GM19043 (cell line): ENCODE measurements at regions not wholly inside any gene's neighbourhood (a gene's known extent, or its start where the extent isn't known, plus 50 kb on each side); places are given as distances from the start of the nearest gene placed in this dataset.

ENCODE experiments used
- ATAC-seq: cut with Tn5 transposase; IDR thresholded peaks from one replicate; pipeline ENCODE4 v1.9.1; 2021; ENCODE audit warnings: low read depth; ENCODE audit not compliant: unreplicated experiment

DNA sequence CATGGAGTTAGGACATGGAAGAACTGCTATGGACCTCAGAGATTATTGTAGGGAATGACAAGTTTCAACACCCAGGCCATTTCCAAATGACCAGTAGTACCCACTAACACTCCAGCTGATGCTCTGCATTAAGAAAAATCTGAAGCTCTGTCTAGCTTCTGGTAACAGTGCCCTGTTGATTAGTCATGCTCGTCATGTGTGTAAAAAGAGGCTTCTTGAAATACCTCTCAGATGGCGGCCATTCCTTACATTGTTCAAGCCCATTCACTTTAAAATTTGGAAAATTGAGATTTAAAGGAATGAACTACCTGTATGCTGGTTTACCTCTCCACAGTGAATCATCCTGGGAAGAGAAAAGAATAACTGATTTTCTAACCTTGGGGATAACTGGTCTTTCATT, 527.9 kb upstream of the ARGLU1 start:
- no peak for ATAC-seq

DNA sequence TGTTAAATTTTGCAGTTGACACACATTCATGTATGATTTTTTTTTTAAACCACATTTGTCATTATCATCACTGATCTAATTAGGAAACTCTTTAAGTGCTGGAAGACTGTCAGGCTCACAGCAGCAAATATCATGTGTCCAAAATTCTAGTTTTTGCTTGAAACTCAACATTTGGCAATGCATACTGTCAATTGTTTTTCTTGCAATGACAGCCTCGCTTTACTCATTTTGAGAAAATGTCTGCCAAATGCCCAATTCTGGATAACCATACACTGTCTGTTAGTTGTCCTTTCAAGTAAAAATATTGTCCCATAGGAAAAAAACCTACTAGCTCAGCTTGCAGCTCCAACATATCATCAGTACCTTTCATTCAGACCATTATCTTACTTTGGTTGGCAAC, 523.9 kb upstream of the ARGLU1 start:
- ATAC-seq = no peak

DNA sequence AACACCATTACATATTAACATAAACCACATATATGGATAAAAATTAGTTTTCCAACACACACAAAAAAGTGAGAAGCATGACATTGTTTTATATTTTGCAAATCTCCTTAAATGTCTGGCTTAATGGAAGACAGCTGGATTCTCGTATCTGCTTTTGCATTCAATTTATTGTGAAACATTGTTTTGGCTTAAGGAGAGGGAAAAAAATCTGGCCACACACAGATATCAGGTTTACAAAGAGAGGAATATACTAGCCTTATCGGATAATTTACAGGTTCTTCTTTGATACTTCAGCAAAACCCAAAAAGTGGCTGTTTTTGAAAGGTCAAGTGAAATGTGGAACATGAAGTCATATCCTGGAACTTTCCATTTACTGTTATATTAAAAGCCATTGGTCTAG, 523.5 kb upstream of the ARGLU1 start:
- no peak for ATAC-seq

DNA sequence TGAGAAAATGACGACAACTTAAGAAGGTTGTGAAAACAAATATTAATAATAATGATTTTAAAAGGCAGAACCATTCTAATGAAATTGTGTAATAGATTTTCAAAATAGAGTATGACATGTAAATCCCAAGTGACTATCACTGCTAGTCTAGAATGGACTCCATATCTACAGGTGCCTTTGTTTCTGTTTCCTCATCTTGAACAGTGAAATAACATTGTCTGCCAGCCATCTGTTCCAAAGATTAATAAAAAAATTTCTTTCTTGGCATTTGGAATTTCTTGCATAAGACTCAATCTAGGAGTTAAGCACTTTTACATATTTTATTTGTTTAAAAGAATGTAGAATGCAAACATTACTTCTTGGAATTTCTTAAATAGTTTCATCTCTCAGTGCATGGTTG, 520.1 kb upstream of the ARGLU1 start:
- ATAC-seq = no peak

DNA sequence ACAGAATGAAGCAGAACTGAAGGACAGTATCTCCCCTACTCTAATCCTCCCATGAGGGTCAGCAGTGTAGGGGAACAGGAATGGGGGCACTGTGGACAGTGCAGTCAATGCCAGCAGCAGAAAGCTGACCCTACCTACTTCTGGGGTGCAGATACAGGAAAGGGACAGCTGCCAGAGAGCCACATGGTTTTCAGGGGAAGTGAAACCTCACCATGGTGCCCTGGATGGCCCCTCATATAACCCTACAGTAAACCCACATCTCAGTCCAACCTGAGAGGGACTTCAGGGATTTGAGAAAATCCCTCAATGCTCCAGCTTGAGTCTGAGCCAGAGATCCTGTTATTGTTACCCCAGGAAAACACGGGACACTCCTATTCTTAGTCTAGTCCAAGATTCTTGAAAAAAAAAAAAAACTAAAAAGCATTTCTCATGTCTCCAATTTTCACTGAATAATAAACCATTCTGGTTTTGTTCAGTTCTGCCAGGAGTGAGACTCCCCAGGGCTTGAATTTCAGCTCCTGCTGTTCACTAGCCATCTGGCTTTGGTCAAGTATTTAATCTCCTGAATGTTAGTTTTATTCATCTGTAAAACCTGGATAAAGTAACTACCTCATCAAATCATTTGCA, 511.6 kb upstream of the ARGLU1 start:
- ATAC-seq = no peak

DNA sequence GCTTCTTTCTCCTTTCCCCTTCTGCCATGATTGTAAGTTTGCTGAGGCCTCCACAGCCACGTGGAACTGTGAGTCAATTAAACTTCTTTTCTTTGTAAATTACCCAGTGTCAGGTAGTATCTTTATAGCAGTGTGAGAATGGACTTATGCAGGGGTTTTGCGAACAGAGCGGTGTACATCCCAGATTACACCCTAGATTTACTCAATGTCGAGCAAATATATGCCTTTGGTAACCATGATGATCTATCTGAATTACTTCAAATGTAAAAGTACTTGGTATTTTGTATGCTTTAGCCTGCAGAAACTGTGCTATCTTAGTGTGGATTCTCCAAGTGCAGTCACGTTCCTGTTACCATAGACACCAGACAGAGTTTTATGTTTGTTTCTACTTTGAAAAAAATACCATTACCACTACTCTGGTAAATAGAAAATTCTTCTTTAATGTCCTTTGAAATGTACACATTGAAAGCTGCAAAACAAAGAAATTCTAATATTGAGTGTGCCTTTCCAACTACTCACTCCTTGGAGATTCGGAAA, 510.4 kb upstream of the ARGLU1 start:
- no peak for ATAC-seq

DNA sequence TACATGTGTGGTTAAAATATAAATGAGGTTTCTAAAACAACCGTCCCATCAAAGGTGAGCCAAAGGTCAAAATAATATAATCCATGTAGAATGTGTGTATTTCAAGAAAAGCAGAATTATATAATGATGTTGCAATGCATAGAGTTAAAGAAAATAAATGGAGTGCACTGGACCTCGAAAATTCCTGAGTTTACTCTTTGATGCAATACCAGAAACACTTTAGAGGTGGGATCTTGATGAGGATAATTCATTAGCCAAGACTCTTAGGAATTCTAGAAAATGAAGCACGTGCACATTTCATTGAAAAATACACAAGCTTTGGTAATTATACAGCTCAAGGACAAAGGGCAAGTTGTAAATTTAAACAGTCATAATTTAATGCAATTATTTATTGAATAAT, 508.9 kb upstream of the ARGLU1 start:
- no peak for ATAC-seq

DNA sequence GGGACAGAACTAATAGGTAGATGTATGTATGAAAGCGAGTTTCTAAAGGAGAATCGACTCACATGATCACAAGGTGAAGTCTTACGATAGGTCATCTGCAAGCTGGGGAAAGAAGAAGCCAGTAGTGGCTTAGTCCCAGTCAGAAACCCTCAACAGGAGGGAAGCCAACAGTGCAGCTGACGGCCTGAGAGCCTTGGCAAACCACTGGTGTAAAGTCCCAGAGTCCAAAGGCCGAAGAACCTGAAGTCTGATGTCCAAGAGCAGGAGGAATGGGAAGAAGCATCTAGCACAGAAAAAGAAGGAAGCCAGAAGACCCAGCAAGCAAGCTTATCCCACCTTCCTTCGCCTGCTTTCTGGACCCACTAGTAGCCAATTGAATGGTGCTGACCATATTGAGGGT, 507.6 kb upstream of the ARGLU1 start:
- no peak for ATAC-seq

DNA sequence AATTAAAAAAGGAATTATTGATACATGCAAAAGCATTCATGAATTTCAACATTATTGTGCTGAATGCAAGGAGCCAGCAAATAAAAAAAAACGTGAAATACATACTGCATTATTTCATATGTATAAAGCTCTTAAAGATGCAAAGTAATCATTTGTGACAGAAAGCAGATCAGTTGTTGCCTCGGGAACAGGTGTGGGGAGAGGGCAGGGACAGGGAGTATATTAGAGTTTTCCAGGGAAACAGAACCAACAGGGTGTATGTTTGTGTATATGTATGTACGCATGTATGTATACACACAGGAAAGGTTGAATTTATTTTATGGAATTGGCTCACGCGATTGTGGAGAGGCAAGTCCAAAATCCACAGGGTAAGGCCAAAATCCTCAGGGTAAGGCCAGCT, 502.9 kb upstream of the ARGLU1 start:
- no peak for ATAC-seq

DNA sequence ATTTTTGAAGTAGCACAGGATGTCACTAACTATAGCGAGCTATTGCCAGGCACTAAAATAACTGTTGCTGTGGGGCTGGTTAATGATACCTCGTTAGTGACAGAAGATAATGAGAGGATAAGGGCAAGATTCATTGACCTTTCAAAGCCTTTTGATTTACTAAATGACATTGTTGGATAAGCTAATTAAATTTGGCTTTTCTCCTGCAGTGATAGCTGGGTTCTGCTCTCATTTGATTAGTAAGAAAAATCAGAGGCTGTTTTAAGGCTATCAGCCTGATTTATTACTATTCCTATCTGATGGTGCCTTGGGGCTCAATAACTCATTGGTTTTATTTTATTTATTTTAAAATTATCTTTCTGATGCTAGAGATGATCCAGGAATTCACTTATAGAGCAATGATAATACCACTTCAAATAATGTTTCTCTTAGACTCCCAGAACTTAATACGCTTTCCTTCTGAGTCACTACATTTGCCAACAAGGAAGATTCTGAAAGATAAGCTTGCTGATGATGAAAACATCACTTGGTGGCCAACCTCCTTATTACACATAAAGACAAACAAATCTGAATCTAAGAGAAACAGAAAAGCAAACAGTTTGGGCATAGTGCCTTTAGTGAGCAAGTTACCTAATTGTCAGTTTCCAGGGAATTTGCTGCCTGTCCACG, 501.3 kb upstream of the ARGLU1 start:
- no peak for ATAC-seq

DNA sequence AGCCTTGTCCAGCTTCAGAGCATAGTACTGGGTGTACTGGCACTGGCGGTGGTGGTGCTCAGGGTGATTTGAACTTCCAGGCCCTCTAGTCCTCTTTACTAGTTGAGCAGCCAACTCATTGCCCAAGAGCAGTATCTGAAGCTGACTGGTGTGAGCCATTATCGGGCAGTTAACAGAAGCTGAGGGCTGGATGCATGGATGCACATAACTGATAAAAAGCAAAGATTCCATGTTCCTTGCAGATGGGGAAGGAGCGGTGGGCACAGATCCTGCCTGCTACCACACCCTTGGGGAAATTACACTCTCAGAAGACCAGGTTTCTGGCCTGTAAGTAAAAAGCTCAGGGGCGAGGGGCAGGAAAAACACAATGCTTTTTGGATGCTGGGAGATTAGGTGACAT, 499.4 kb upstream of the ARGLU1 start:
- no peak for ATAC-seq

DNA sequence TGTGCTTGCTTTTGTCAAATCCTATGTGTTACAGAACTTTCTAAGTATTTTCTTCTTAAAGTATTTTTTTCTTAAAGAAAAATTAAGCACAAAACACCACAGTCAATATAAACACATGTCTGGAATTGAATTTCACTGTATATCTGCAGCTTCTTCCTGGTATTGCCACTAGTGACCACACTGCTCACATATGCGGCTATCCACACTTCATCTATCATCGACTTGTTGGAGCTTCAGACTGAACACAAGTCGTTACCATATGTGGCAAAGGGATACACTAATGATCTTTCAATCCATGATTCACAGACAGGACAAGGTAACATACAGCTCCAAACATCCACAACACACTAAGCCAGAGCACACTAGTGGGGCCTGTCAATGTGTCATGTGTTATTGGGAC, 498.4 kb upstream of the ARGLU1 start:
- no peak for ATAC-seq

DNA sequence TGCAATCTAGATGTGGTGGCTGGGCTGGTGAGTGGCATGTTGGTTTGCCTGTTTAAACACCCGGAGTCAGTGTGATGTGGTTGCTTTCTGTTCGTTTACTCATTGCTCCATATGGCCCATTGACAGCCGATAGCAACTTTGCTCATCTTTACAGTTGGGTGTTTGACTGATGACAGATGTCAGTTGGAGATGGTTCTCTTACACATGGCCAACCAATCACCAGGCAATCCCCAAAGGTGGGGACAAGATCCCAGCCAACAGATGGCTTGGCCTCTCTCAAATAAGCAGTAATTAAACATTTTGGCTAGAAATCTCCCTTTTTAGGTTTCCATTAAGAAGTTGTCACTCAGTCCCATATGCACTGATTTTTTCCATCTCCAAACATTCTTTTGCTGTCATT, 497.1 kb upstream of the ARGLU1 start:
- ATAC-seq = no peak

DNA sequence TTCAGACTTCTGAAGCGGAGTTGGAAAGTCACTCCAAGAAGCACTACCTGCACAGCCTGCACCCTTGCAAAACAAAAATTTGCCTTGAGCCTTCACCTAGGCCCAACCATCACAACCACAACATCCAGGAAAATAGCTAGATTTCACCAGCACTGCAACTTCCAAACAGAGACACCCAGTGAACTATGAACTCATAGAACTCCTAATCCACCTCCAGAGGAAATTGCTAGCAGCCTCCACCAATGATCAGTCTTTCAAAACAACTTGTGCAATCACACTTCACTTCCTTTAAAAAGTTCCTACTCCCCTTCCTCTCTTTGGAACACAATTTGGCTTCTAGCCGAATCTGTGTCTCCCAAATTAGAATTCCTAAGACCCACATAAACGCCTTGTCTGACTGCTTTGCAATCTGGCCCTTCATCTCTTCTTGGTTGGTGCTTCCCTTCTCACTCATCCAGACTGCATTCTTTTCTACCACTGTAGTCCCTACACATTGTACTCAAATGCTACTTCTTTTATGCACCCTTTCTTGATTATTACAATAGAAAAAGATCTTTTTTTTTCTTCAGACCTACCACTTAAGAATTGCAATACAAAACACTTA, 489.2 kb upstream of the ARGLU1 start:
- ATAC-seq = no peak

DNA sequence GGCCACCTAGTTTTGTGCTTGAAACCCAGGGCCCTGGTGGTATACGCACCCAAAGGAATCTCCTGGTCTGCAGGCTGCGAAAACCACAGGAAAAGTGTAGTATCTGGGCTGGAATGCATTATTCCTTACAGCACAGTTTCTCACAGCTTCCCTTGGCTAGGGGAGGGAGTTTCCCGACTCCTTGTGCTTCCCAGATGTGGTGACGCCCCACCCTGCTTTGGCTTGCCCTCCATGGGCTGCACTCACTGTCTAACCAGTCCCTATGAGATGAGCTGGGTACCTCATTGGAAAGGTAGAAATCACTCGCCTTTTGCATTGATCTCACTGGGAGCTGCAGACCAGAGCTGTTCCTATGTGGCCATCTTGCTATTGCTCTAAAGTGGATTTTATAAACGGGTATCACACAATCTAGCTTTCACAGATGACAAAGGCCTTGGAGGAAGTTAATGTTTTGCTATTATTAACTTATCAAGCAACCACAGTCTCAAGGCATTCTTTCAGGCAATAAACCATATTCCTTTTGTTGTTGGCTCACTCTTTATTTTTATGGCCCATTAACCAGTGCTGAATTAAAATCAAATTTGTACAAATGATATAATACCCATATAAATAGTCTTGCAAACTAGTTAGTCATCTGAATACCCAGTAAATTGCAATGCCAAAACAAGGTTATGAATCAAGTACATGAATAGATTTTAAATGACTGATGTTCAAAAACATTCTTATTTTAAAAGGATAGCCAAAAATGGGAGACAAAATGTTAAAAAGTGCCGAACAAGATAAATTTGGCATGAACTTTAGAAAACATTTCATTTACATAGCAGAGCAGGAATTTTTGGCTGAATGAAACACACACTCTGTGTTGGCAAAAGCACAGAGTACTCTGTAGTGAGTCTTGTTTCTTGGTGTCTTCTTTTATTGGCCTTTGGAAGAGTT, 475.4 kb upstream of the ARGLU1 start:
- no peak for ATAC-seq

DNA sequence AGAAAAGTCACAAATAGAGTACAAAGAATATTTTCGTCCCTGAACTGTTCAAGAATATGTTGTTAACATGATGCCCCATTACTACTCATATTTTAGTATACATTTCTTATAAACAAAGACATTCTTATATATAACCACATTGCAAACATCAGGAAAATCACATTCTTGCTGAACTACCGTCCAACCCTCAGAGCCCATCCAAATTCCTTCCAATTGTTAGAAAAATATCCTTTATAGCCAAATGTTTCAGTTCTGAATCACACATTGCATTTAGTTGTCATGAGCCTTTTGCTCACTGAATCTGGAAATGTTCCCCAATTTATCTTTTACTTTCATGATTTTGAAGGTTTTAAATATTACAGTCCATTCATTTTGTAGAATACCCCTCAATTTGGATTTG, 467.8 kb upstream of the ARGLU1 start:
- no peak for ATAC-seq

DNA sequence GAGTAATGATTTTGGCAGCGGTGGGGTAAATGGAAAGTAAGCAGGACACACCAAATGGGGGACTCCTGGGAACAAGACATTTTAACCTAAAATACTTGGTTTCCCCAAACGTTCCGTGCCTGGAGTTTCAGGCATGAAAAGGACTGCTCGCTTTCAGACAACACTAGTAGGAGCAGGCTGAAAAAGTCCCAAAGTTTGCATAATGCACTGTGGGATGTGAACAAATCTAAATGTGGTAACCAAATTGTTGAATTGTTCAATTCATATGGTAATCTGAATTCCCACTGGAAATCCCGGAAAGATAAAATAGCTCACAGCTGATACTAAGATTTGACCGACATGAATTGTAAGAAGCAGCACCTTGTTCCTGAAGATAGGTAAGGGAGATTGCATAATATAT, 467.2 kb upstream of the ARGLU1 start:
- ATAC-seq = no peak

DNA sequence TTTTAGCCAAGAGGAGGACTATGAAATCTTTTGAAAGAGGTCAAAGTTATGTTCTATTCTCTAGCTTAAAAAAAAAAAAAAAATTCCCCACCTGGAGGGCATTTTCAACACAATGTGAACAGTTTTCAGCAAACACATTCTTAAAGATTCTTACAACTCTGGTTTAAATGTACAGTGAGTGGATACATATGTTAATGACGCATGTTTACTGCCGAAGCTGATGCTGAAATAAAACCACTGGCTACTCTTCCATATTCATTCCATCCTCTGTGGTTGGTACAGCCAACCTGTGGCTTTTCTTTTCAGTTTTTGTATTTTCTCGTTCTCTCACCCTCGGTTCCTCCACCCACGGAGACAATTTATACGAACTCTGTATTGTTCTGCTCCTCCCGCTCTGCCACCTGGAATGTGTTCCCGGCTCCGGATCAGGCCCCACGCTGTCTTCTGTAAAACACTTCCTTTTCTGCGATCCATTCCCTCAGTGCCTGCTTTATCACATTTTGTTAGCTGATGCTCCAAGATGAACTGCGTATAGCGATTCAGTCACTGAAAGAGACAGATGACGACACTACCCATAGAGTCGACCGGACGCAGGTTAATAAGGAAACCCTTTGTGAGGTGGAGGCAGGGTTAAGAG, 466.4 kb upstream of the ARGLU1 start:
- ATAC-seq = no peak

DNA sequence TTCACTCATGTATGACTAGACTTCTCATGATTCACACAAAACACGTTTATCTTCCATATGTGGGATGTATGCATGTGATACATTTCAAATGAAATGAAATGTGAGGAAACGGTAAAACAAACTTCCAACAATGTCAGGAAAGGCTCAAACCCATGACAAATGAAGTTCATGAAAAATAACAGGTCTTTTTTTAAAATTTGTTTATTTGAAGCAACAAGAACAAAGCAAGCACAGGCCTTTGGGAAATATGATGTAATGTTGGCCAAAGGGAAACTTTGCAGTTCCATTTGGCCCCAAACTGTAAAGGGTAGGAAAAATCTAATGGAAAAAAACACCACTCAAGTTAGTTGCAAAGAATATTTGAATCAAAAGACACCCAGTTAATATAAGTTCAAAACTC, 463.8 kb upstream of the ARGLU1 start:
- no peak for ATAC-seq

DNA sequence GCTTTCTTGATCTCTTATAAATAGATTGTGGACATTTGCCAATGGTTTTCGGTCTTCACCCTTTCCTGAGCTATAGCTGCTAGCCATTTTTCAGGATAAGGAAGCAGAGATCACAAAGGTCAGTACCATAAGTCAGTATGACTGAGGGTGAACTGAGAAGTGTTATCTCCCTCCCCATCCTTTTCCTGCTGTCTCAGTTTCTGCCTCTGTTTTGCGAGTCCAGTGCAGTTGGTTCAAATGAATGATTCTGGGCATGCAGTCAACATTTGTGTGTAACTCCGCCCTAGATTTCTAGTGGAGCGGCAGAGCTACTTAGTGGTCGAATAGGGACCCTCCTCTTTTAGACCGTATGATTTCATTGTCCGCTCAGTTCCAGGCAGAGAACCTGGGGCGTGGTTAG, 460.8 kb upstream of the ARGLU1 start:
- no peak for ATAC-seq

DNA sequence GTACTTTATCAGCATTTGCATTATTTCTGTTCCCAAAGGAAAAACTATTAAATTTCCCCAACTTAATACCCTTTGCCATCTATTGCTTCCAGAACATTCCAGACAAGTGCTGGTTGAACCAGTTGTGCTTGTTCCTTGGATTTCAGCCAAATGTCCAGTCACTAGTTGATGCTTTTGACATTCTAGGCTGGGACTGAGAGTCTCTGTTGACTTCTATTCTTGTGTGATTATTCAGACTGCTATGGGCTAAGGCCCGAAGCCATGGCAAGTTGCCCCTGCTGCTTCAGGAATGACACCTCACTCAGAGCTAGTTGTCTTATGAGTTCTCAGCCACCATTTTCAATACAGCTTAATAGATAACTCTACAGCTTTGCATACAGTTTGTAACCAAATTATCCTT, 458.1 kb upstream of the ARGLU1 start:
- ATAC-seq = no peak
